Peyer's patch (tissue), 4 donors: ENCODE measurements at regions not wholly inside any gene's neighbourhood (a gene's known extent, or its start where the extent isn't known, plus 50 kb on each side); places are given as distances from the start of the nearest gene placed in this dataset.
"Not testable (repeated sequence)": the region's sequence is repeated elsewhere in the genome, so short reads cannot be mapped to it uniquely, and the experiment has no call there.

Experiments
- POLR2A ChIP-seq, 2 donors: fragments of 450-650 bp; IDR thresholded peaks; one replicate each; pipeline ENCODE4 v1.5.1; 2017; ENCODE audit warnings: antibody characterized with exemption in 2 of 2, mild to moderate bottlenecking in 2 of 2, moderate library complexity in 2 of 2
- TF ChIP-seq, protein P1 (sequence below), 6 experiments: fragments of 450-650 bp in 4 of 6; fragments of 200-600 bp in 2 of 6; sonication (generic) in 1 of 6; IDR thresholded peaks; one replicate each; pipeline ENCODE4 v1.5.1; 2017 to 2019; ENCODE audit warnings: antibody characterized with exemption in 6 of 6, mild to moderate bottlenecking in 3 of 6, moderate library complexity in 1 of 6

DNA sequence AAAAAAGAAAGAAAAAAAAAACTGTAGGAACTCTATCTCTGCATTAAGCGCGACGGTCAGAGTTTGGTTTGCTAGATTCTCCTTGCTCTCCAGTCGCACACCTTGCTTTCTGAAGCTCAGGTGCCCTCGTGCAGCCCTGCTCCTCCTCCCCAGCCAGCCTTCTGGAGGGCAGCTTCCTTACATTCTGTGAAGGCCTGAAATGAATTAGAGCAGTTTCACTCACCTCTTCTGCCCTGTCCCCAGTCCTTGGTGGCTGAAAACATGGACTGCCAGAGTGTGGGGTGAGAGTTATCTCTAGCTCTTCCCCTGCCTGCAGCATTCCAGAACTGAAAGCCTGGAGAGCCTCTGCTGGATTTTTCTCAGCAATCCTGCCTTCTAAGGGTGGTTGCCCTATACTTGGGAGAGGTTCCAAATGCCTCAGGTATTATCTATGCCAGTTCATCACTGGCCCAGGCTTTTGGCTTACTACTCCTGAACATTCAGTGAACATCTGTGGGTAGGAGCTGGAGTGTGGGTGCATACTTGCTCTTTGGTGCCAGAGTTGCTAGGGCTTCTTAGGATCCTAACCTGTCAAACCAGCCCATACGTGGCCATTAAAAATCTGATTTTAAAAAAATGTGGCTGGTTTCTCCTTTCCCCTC lies 89.5 kb downstream of the SYT15 start:
- TF ChIP-seq, protein P1, sequence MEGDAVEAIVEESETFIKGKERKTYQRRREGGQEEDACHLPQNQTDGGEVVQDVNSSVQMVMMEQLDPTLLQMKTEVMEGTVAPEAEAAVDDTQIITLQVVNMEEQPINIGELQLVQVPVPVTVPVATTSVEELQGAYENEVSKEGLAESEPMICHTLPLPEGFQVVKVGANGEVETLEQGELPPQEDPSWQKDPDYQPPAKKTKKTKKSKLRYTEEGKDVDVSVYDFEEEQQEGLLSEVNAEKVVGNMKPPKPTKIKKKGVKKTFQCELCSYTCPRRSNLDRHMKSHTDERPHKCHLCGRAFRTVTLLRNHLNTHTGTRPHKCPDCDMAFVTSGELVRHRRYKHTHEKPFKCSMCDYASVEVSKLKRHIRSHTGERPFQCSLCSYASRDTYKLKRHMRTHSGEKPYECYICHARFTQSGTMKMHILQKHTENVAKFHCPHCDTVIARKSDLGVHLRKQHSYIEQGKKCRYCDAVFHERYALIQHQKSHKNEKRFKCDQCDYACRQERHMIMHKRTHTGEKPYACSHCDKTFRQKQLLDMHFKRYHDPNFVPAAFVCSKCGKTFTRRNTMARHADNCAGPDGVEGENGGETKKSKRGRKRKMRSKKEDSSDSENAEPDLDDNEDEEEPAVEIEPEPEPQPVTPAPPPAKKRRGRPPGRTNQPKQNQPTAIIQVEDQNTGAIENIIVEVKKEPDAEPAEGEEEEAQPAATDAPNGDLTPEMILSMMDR (IDR thresholded peaks at IDR 0.05) = not testable (repeated sequence)
- not testable (repeated sequence) for TF ChIP-seq POLR2A (IDR thresholded peaks at IDR 0.05)
